ENCODE measurements at regions not wholly inside any gene's neighbourhood (a gene's known extent, or its start where the extent isn't known, plus 50 kb on each side); places are given as distances from the start of the nearest gene placed in this dataset.

- H3K27ac ChIP-seq = no peak overlapping the region
- TF ChIP-seq CTCF (conservative IDR thresholded peaks at IDR 0.05; ENCODE audit: low read depth) = no peak
- ChIA-PET POLR2A (ENCODE audit: low non-redundant PET) (no interaction called here), CTCF (no interaction called here)
- DNase-seq (ENCODE audit: low spot score) = no peak
Measured at GRCh38 chr10:83625831-83626360, 513.4 kb upstream of the GHITM start.

GRCh38 chr10:83632701-83633100 is 506.6 kb upstream of the GHITM start:
- no peak for DNase-seq (ENCODE audit: low spot score)
- CTCF ChIA-PET = no interaction called here
- POLR2A ChIA-PET (ENCODE audit: low non-redundant PET) = no interaction called here
- no peak overlapping the region for H3K27ac ChIP-seq
- no peak for TF ChIP-seq CTCF (conservative IDR thresholded peaks at IDR 0.05; ENCODE audit: low read depth)

- CTCF ChIA-PET = interaction anchor here (0.6 kb wide), 1 partner anchor 116 kb away, joined by 4 read pairs; no protein-coding TSS in a partner anchor
- POLR2A ChIA-PET (ENCODE audit: low non-redundant PET) = no interaction called here
- H3K27ac ChIP-seq = no peak overlapping the region
- no peak for TF ChIP-seq CTCF (conservative IDR thresholded peaks at IDR 0.05; ENCODE audit: low read depth)
- no peak for DNase-seq (ENCODE audit: low spot score)
Measured at GRCh38 chr10:83633547-83633946, 505.8 kb upstream of the GHITM start.

GRCh38 chr10:83636826-83637225 is 502.5 kb upstream of the GHITM start:
- CTCF ChIA-PET = no interaction called here
- H3K27ac ChIP-seq = no peak overlapping the region
- DNase-seq (ENCODE audit: low spot score) = no peak
- POLR2A ChIA-PET (ENCODE audit: low non-redundant PET) = no interaction called here
- TF ChIP-seq CTCF (conservative IDR thresholded peaks at IDR 0.05; ENCODE audit: low read depth) = no peak

GRCh38 chr10:83647526-83647925 is 491.8 kb upstream of the GHITM start:
- no peak overlapping the region for H3K27ac ChIP-seq
- CTCF ChIA-PET = no interaction called here
- POLR2A ChIA-PET (ENCODE audit: low non-redundant PET) = interaction anchor here (0.7 kb wide), 1 partner anchor 50 kb away, joined by 7 read pairs; no protein-coding TSS in a partner anchor
- TF ChIP-seq CTCF (conservative IDR thresholded peaks at IDR 0.05; ENCODE audit: low read depth) = no peak
- no peak for DNase-seq (ENCODE audit: low spot score)

- TF ChIP-seq CTCF (conservative IDR thresholded peaks at IDR 0.05; ENCODE audit: low read depth) = no peak
- ChIA-PET CTCF (no interaction called here), POLR2A (ENCODE audit: low non-redundant PET) (no interaction called here)
- H3K27ac ChIP-seq = no peak overlapping the region
- DNase-seq (ENCODE audit: low spot score) = no peak
Measured at GRCh38 chr10:83648201-83648600, 491.1 kb upstream of the GHITM start.

- H3K27ac ChIP-seq = no peak overlapping the region
- DNase-seq (ENCODE audit: low spot score) = no peak
- TF ChIP-seq CTCF (conservative IDR thresholded peaks at IDR 0.05; ENCODE audit: low read depth) = no peak
- ChIA-PET POLR2A (ENCODE audit: low non-redundant PET) (no interaction called here), CTCF (no interaction called here)
Measured at GRCh38 chr10:83649471-83649870, 489.8 kb upstream of the GHITM start.

Measured in RWPE1 (cell line).